SK-N-SH treated with all-trans-retinoic acid at 6 μM for 48 hours (cell line): ENCODE measurements at regions not wholly inside any gene's neighbourhood (a gene's known extent, or its start where the extent isn't known, plus 50 kb on each side); places are given as distances from the start of the nearest gene placed in this dataset.
A peak's percentile ranks its signal among the peaks of the same experiment; 100 is the strongest.

Source experiments
- ATAC-seq: fragments of 200-7000 bp; cut with Tn5 transposase; 3 replicates; pipeline ENCODE4 v1.9.1; 2020; ENCODE audit warnings: mild to moderate bottlenecking, moderate library complexity
- ARNTL ChIP-seq: fragments of 450-650 bp; formaldehyde crosslinking; IDR thresholded peaks from 2 replicates; pipeline ENCODE4 v1.5.0; 2020; ENCODE audit warnings: low read depth, mild to moderate bottlenecking, moderate library complexity, borderline replicate concordance
- BACH2 ChIP-seq: fragments of 250-450 bp; sonication (Bioruptor Pico); IDR thresholded peaks from 2 replicates; pipeline ENCODE4 v1.9.0; 2021; ENCODE audit warnings: mild to moderate bottlenecking, borderline replicate concordance
- CSRNP3 ChIP-seq: fragments of 250-450 bp; sonication (Bioruptor Pico); IDR thresholded peaks from 2 replicates; pipeline ENCODE4 v1.5.1; 2021; ENCODE audit warnings: mild to moderate bottlenecking, moderate library complexity
- ESRRG ChIP-seq: fragments of 250-450 bp; sonication (Bioruptor Pico); IDR thresholded peaks from 2 replicates; pipeline ENCODE4 v1.6.1; 2021; ENCODE audit warnings: mild to moderate bottlenecking
- GLIS3 ChIP-seq: fragments of 250-450 bp; sonication (Bioruptor Pico); IDR thresholded peaks from 2 replicates; pipeline ENCODE4 v1.5.0; 2020; ENCODE audit warnings: mild to moderate bottlenecking, moderate library complexity
- ISL1 ChIP-seq: fragments of 250-450 bp; sonication (Bioruptor Pico); IDR thresholded peaks from 2 replicates; pipeline ENCODE4 v2.1.2; 2022; ENCODE audit warnings: mild to moderate bottlenecking, moderate library complexity
- OSR1 ChIP-seq: fragments of 250-450 bp; sonication (Bioruptor Pico); IDR thresholded peaks from 2 replicates; pipeline ENCODE4 v1.8.0; 2022; ENCODE audit warnings: moderate library complexity, mild to moderate bottlenecking, inconsistent platforms
- PATZ1 ChIP-seq: fragments of 250-450 bp; sonication (Bioruptor Pico); IDR thresholded peaks from 2 replicates; pipeline ENCODE4 v1.8.0; 2020; ENCODE audit warnings: mild to moderate bottlenecking, moderate library complexity, borderline replicate concordance
- PPARA ChIP-seq: fragments of 250-450 bp; sonication (Bioruptor Pico); IDR thresholded peaks from 2 replicates; pipeline ENCODE4 v1.5.0; 2020; ENCODE audit warnings: mild to moderate bottlenecking, borderline replicate concordance
- TCF4 ChIP-seq: fragments of 250-450 bp; sonication (Bioruptor Pico); IDR thresholded peaks from 2 replicates; pipeline ENCODE4 v1.8.0; 2021; ENCODE audit warnings: mild to moderate bottlenecking, moderate library complexity, borderline replicate concordance
- TOX ChIP-seq: fragments of 250-450 bp; sonication (Bioruptor Pico); IDR thresholded peaks from 2 replicates; pipeline ENCODE4 v1.8.0; 2021; ENCODE audit warnings: mild to moderate bottlenecking, moderate library complexity, borderline replicate concordance
- TSHZ2 ChIP-seq: fragments of 250-450 bp; sonication (Bioruptor Pico); IDR thresholded peaks from 2 replicates; pipeline ENCODE4 v1.5.0; 2020; ENCODE audit warnings: mild to moderate bottlenecking, moderate library complexity
- ZC3H10 ChIP-seq: fragments of 250-450 bp; sonication (Bioruptor Pico); IDR thresholded peaks from 2 replicates; pipeline ENCODE4 v1.5.1; 2021; ENCODE audit warnings: mild to moderate bottlenecking, moderate library complexity
- ZFP3 ChIP-seq: fragments of 250-450 bp; sonication (Bioruptor Pico); IDR thresholded peaks from 2 replicates; pipeline ENCODE4 v1.5.0; 2020; ENCODE audit warnings: mild to moderate bottlenecking, moderate library complexity
- ZNF565 ChIP-seq: fragments of 450-650 bp; formaldehyde crosslinking; conservative IDR thresholded peaks from 2 replicates; pipeline ENCODE4 v1.5.0; 2020; ENCODE audit warnings: low read depth, mild to moderate bottlenecking, moderate library complexity
- ZNF8 ChIP-seq: fragments of 450-650 bp; formaldehyde crosslinking; IDR thresholded peaks from 2 replicates; pipeline ENCODE4 v1.5.0; 2020; ENCODE audit warnings: mild to moderate bottlenecking, moderate library complexity

- no peak for ATAC-seq
- TF ChIP-seq ZFP3 (CRISPR knock-in tag) (no peak), ISL1 (CRISPR knock-in tag) (no peak), ZC3H10 (no peak), PATZ1 (CRISPR knock-in tag) (no peak), TCF4 (CRISPR knock-in tag) (no peak), ARNTL (no peak), TSHZ2 (CRISPR knock-in tag) (no peak), ZNF565 (CRISPR knock-in tag) (no peak), BACH2 (CRISPR knock-in tag) (no peak), OSR1 (no peak), ZNF8 (CRISPR knock-in tag) (no peak)
Measured at GRCh38 chr3:27623085-27623753, 98.9 kb downstream of the EOMES start.

- ATAC-seq, result no peak
- TF ChIP-seq ARNTL (no peak), OSR1 (no peak), ZC3H10 (no peak), TCF4 (CRISPR knock-in tag) (no peak), GLIS3 (no peak), PPARA (no peak), PATZ1 (CRISPR knock-in tag) (no peak), ESRRG (CRISPR knock-in tag) (no peak), TSHZ2 (CRISPR knock-in tag) (no peak), ZNF565 (CRISPR knock-in tag) (no peak), TOX (no peak)
Measured at GRCh38 chr3:27617552-27617951, 104.6 kb downstream of the EOMES start.

GRCh38 chr3:27616031-27616430 lies 106.1 kb downstream of the EOMES start:
- no peak for ATAC-seq
- TF ChIP-seq TSHZ2 (CRISPR knock-in tag) (peak; percentile 48; the same call in 1 of the 2 replicates), ZFP3 (CRISPR knock-in tag) (no peak), ISL1 (CRISPR knock-in tag) (no peak), ESRRG (CRISPR knock-in tag) (no peak), TCF4 (CRISPR knock-in tag) (peak; percentile 25; the same call in 1 of the 2 replicates), CSRNP3 (CRISPR knock-in tag) (no peak), ZNF565 (CRISPR knock-in tag) (no peak), PPARA (no peak)
